Suprapubic skin (tissue), 4 donors: ENCODE measurements at regions not wholly inside any gene's neighbourhood (a gene's known extent, or its start where the extent isn't known, plus 50 kb on each side); places are given as distances from the start of the nearest gene placed in this dataset.

Source experiments
- CTCF ChIP-seq, 2 donors: fragments of 200-600 bp in 1 of 2; fragments of 450-650 bp in 1 of 2; sonication (generic) in 1 of 2; IDR thresholded peaks; one replicate each; pipeline ENCODE4 v1.5.1; 2016 to 2019; ENCODE audit warnings: antibody characterized with exemption in 2 of 2, mild to moderate bottlenecking in 1 of 2, moderate library complexity in 1 of 2
- EP300 ChIP-seq: sonication (generic); formaldehyde crosslinking; IDR thresholded peaks from one replicate; pipeline ENCODE4 v1.6.1; 2017; ENCODE audit warnings: antibody characterized with exemption
- POLR2A ChIP-seq, 2 donors: fragments of 450-650 bp; IDR thresholded peaks; one replicate each; pipeline ENCODE4 v1.6.1; 2017; ENCODE audit warnings: antibody characterized with exemption in 2 of 2, mild to moderate bottlenecking in 2 of 2, moderate library complexity in 2 of 2
- POLR2AphosphoS5 ChIP-seq, 3 donors: sonication (generic); formaldehyde crosslinking; IDR thresholded peaks; one replicate each; pipeline ENCODE4 v1.6.1; 2017; ENCODE audit warnings: antibody characterized with exemption in 3 of 3

GRCh38 chr1:29651246-29651645 lies 414.9 kb downstream of the PTPRU start:
- TF ChIP-seq CTCF (IDR thresholded peaks at IDR 0.05) (no peak), POLR2A (IDR thresholded peaks at IDR 0.05) (no peak), POLR2AphosphoS5 (IDR thresholded peaks at IDR 0.05) (no peak), EP300 (no peak)
